ENCODE measurements at regions not wholly inside any gene's neighbourhood (a gene's known extent, or its start where the extent isn't known, plus 50 kb on each side); places are given as distances from the start of the nearest gene placed in this dataset.

GRCh38 chr9:111154081-111154562 lies 115.9 kb upstream of the LPAR1 start:
- no peak for TF ChIP-seq CTCF (IDR thresholded peaks at IDR 0.05)
- no peak for TF ChIP-seq POLR2A (IDR thresholded peaks at IDR 0.05)

Measured in body of pancreas (tissue), 4 donors.